ENCODE measurements at regions not wholly inside any gene's neighbourhood (a gene's known extent, or its start where the extent isn't known, plus 50 kb on each side); places are given as distances from the start of the nearest gene placed in this dataset.
"Not testable (repeated sequence)": the region's sequence is repeated elsewhere in the genome, so short reads cannot be mapped to it uniquely, and the experiment has no call there.

GRCh38 chr2:21194147-21194546, 70.4 kb downstream of the TDRD15 start:
- no peaks in the 10 kb centered on the region for H3K9me3 Mint-ChIP-seq
- H3K4me3 Mint-ChIP-seq: no peak overlapping the region
- ATAC-seq: no peak
- H3K4me1 Mint-ChIP-seq: no peaks in the 10 kb centered on the region
- H3K27ac Mint-ChIP-seq: no peak overlapping the region
- DNase-seq (ENCODE audit: low spot score in 2 of 2): no peak
- no peaks in the 10 kb centered on the region for H3K36me3 Mint-ChIP-seq

GRCh38 chr2:21194858-21195271, 71.1 kb downstream of the TDRD15 start:
- no peak for DNase-seq (ENCODE audit: low spot score in 2 of 2)
- Mint-ChIP-seq H3K36me3 (no peaks in the 10 kb centered on the region), H3K4me3 (no peak overlapping the region), H3K9me3 (no peaks in the 10 kb centered on the region), H3K27ac (no peak overlapping the region), H3K4me1 (no peaks in the 10 kb centered on the region)
- ATAC-seq: no peak

DNA sequence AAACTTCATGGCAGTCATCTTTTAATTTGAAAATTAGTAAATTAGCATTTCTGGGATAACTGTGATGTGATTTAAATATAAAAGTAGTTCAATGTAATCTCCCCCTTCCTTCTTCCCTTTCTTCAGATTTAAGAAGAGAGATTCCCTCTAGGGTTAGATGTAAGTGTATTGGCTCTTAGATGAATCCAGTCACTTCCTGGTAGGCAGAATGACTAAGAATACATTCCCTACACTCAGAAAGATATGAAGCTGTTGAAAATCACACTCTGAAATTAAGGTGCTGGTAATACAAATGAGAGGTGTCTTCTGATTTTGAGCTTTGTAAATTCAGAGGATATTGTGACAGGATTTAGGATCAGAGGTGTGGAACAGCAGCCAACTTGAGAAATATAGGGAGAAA, 71.6 kb downstream of the TDRD15 start:
- no peak for DNase-seq (ENCODE audit: low spot score in 2 of 2)
- ATAC-seq: no peak
- Mint-ChIP-seq H3K36me3 (no peaks in the 10 kb centered on the region), H3K9me3 (no peaks in the 10 kb centered on the region), H3K4me3 (no peak overlapping the region), H3K4me1 (no peaks in the 10 kb centered on the region), H3K27ac (no peak overlapping the region)

- H3K9me3 Mint-ChIP-seq: peaks cover 4% of the 10 kb centered on the region
- H3K36me3 Mint-ChIP-seq: no peaks in the 10 kb centered on the region
- no peak for ATAC-seq
- H3K27ac Mint-ChIP-seq: no peak overlapping the region
- no peak for DNase-seq (ENCODE audit: low spot score in 2 of 2)
- no peaks in the 10 kb centered on the region for H3K4me1 Mint-ChIP-seq
- no peak overlapping the region for H3K4me3 Mint-ChIP-seq
Observed at GRCh38 chr2:21198637-21199036, 74.9 kb downstream of the TDRD15 start.

- no peak for DNase-seq (ENCODE audit: low spot score in 2 of 2)
- Mint-ChIP-seq H3K9me3 (peaks cover 6% of the 10 kb centered on the region), H3K27ac (no peak overlapping the region), H3K36me3 (no peaks in the 10 kb centered on the region), H3K4me3 (no peak overlapping the region), H3K4me1 (no peaks in the 10 kb centered on the region)
- no peak for ATAC-seq
Observed at GRCh38 chr2:21203976-21204375, 80.2 kb downstream of the TDRD15 start.

- not testable (repeated sequence) for ATAC-seq; H3K27ac Mint-ChIP-seq; H3K9me3 Mint-ChIP-seq; H3K36me3 Mint-ChIP-seq; DNase-seq (ENCODE audit: low spot score in 2 of 2); H3K4me1 Mint-ChIP-seq; H3K4me3 Mint-ChIP-seq
Observed at GRCh38 chr2:21214085-21214484, 90.3 kb downstream of the TDRD15 start.

GRCh38 chr2:21217442-21217841, 93.7 kb downstream of the TDRD15 start:
- H3K9me3 Mint-ChIP-seq: peaks cover 3% of the 10 kb centered on the region
- DNase-seq (ENCODE audit: low spot score in 2 of 2): no peak
- H3K4me3 Mint-ChIP-seq: no peak overlapping the region
- no peaks in the 10 kb centered on the region for H3K4me1 Mint-ChIP-seq
- H3K36me3 Mint-ChIP-seq: no peaks in the 10 kb centered on the region
- ATAC-seq: no peak
- H3K27ac Mint-ChIP-seq: no peak overlapping the region

DNA sequence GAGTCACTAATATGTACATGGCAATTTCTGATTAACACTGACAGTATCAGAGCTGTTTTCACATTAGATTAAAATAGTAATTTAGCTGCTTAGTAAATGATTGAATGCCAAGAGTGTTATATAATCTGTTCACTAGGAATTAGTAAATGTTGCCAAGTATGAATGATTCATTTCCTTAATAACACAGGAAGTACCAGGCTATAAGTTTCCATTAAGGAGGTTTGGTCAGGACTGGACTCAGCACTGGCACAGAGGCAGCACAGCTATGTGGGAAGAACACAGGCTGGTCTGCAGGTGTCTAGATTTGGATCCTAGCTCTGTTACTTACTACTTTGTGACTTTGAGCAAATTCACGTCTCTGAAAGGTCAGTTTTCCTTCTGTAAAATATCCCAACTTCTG, 97.2 kb downstream of the TDRD15 start:
- DNase-seq (ENCODE audit: low spot score in 2 of 2): no peak

GRCh38 chr2:21223618-21224017, 99.8 kb downstream of the TDRD15 start:
- ATAC-seq (no peak), DNase-seq (ENCODE audit: low spot score in 2 of 2) (no peak)
- Mint-ChIP-seq H3K9me3 (no peaks in the 10 kb centered on the region), H3K4me3 (no peak overlapping the region), H3K4me1 (no peaks in the 10 kb centered on the region), H3K27ac (no peak overlapping the region), H3K36me3 (no peaks in the 10 kb centered on the region)

More for the DNA sequence above, 97.2 kb downstream of the TDRD15 start:
- Mint-ChIP-seq H3K4me3 (no peak overlapping the region), H3K36me3 (no peaks in the 10 kb centered on the region), H3K4me1 (no peaks in the 10 kb centered on the region), H3K9me3 (no peaks in the 10 kb centered on the region), H3K27ac (no peak overlapping the region)
- ATAC-seq: no peak

- H3K4me1 Mint-ChIP-seq: no peaks in the 10 kb centered on the region
- no peak for DNase-seq (ENCODE audit: low spot score in 2 of 2)
- no peak for ATAC-seq
Observed at GRCh38 chr2:21228041-21228895, 104.5 kb downstream of the TDRD15 start.

DNA sequence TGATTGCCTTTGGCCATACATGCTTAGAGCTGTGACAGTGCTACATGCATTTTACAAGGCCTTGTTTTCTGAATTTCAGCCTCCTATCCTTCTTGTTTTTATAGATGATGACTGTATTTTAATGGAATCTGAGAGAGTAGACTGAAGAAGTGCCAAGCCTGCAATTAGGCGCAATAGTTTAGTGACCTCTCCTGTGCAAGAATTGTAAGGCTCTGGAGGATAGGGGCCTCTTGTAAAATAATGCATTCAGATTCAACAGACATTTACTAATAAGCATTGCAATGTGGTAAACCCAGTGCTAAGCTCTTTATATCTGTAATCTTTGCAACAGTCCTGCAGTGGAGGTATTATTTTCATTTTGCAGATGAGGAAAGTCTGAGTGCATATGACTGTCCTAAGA, 105.5 kb downstream of the TDRD15 start:
- Mint-ChIP-seq H3K36me3 (no peaks in the 10 kb centered on the region), H3K9me3 (peaks cover 10% of the 10 kb centered on the region), H3K4me1 (no peaks in the 10 kb centered on the region), H3K27ac (no peak overlapping the region), H3K4me3 (no peak overlapping the region)
- DNase-seq (ENCODE audit: low spot score in 2 of 2) (no peak), ATAC-seq (no peak)

More at GRCh38 chr2:21228041-21228895, 104.5 kb downstream of the TDRD15 start:
- H3K4me3 Mint-ChIP-seq: no peak overlapping the region
- H3K9me3 Mint-ChIP-seq: peaks cover 10% of the 10 kb centered on the region
- H3K27ac Mint-ChIP-seq: no peak overlapping the region
- no peaks in the 10 kb centered on the region for H3K36me3 Mint-ChIP-seq

- Mint-ChIP-seq H3K4me3 (no peak overlapping the region), H3K36me3 (no peaks in the 10 kb centered on the region), H3K9me3 (peaks cover 10% of the 10 kb centered on the region), H3K27ac (no peak overlapping the region), H3K4me1 (no peaks in the 10 kb centered on the region)
- DNase-seq (ENCODE audit: low spot score in 2 of 2) (no peak), ATAC-seq (no peak)
Observed at GRCh38 chr2:21230140-21230539, 106.4 kb downstream of the TDRD15 start.

DNA sequence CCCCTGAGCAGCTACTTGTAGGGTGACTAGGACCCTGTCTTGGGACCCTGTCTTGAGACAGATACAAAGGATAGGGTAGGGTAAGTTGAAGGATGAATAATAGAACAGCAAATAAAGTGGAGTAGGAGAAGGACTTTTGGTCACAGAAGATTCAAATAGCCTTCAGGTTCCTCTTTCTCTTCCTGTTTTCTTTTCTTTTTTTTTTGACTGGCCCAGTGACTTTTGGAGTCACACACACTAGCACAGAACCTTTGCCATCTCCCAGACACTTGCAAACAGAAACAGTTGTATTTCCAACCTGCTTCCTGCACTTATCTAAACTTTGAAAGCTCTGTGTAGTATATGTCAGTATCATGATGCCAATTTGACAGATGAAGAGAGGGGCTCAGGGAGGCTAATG, 108.2 kb downstream of the TDRD15 start:
- H3K4me1 Mint-ChIP-seq: no peaks in the 10 kb centered on the region
- H3K9me3 Mint-ChIP-seq: peaks cover 10% of the 10 kb centered on the region
- no peaks in the 10 kb centered on the region for H3K36me3 Mint-ChIP-seq
- H3K4me3 Mint-ChIP-seq: no peak overlapping the region
- no peak for ATAC-seq
- no peak overlapping the region for H3K27ac Mint-ChIP-seq
- DNase-seq (ENCODE audit: low spot score in 2 of 2): no peak

GRCh38 chr2:21233194-21233593, 109.4 kb downstream of the TDRD15 start:
- H3K27ac Mint-ChIP-seq: no peak overlapping the region
- no peaks in the 10 kb centered on the region for H3K4me1 Mint-ChIP-seq
- no peaks in the 10 kb centered on the region for H3K36me3 Mint-ChIP-seq
- no peak overlapping the region for H3K4me3 Mint-ChIP-seq
- H3K9me3 Mint-ChIP-seq: peaks cover 10% of the 10 kb centered on the region
- ATAC-seq: no peak
- no peak for DNase-seq (ENCODE audit: low spot score in 2 of 2)

DNA sequence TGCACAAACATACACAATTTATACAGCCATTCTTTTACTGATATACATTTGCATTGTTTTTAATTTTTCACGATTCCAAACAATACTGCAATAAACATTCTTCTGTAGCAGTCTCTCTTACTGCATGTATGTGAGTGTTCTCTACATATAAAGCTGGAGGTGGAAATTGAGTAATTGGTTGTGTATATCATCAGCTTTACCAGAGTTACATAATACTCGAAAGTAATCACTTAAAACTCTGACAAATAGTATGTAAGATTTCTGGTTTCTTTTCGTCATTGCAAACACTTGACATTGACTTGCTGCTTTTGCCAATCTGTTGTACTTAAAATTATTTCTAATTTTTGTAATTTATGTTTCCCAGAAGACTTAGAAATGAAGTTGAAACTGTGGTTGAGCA, 110.2 kb downstream of the TDRD15 start:
- Mint-ChIP-seq H3K9me3 (peaks cover 10% of the 10 kb centered on the region), H3K4me1 (no peaks in the 10 kb centered on the region)
- no peak for ATAC-seq

GRCh38 chr2:21234464-21235120, 110.8 kb downstream of the TDRD15 start:
- Mint-ChIP-seq H3K4me1 (no peaks in the 10 kb centered on the region), H3K27ac (no peak overlapping the region), H3K9me3 (peaks cover 10% of the 10 kb centered on the region), H3K4me3 (no peak overlapping the region), H3K36me3 (no peaks in the 10 kb centered on the region)
- no peak for DNase-seq (ENCODE audit: low spot score in 2 of 2)
- no peak for ATAC-seq

More for the DNA sequence above, 110.2 kb downstream of the TDRD15 start:
- no peak for DNase-seq (ENCODE audit: low spot score in 2 of 2)
- Mint-ChIP-seq H3K4me3 (no peak overlapping the region), H3K36me3 (no peaks in the 10 kb centered on the region), H3K27ac (no peak overlapping the region)
